GM12891 (cell line): ENCODE measurements at regions not wholly inside any gene's neighbourhood (a gene's known extent, or its start where the extent isn't known, plus 50 kb on each side); places are given as distances from the start of the nearest gene placed in this dataset.
"Not testable (repeated sequence)": the region's sequence is repeated elsewhere in the genome, so short reads cannot be mapped to it uniquely, and the experiment has no call there.

Source experiments
- DNase-seq: peaks from one replicate; pipeline ENCODE4 v3.0.0; 2011; ENCODE audit warnings: low spot score; ENCODE audit not compliant: insufficient read length
- FAIRE-seq: peaks from 2 replicates; lab custom pipeline; 2011; peaks lifted over from hg19 to GRCh38; lab: Jason Lieb, UNC
- PAX5 ChIP-seq: IDR thresholded peaks from 2 replicates; pipeline ENCODE4 v1.6.1; 2011; ENCODE audit warnings: low read length, moderate library complexity, mild to moderate bottlenecking; ENCODE audit not compliant: insufficient read depth, severe bottlenecking
- POLR2A ChIP-seq: IDR thresholded peaks from 2 replicates; pipeline ENCODE4 v1.6.1; 2011; ENCODE audit warnings: low read depth, low read length, control low read depth
- POLR2AphosphoS5 ChIP-seq: IDR thresholded peaks from 2 replicates; pipeline ENCODE4 v1.6.1; 2011; ENCODE audit warnings: low read depth, low read length, control low read depth
- POU2F2 ChIP-seq: IDR thresholded peaks from 2 replicates; pipeline ENCODE4 v1.6.1; 2011; ENCODE audit warnings: low read depth, mild to moderate bottlenecking, control low read depth, low read length, moderate library complexity
- SPI1 ChIP-seq: IDR thresholded peaks from 2 replicates; pipeline ENCODE4 v1.6.1; 2011; ENCODE audit warnings: low read depth, low read length, control low read depth
- TAF1 ChIP-seq: IDR thresholded peaks from 2 replicates; pipeline ENCODE4 v1.6.1; 2011; ENCODE audit warnings: low read depth, low read length, control low read depth

DNA sequence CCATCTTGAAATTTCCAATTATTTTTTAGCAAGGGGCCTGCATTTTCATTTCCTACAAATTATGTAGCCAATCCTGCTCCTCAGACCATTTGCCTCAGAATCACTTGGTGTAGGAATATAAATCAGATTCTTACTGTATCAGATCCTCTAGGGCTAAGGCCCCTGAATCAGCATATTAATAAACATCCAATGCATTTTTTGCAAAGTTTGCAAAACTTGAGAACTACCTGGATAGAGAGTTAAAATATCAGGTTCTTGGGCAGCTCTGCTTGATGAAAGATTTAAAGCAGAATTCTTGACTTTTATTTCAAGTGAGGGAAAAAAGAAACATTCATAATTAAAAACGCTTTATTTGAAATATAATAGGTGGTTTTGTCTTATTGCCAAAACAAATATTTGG, 82.2 kb upstream of the MAN1A1 start:
- TF ChIP-seq POU2F2 (no peak), SPI1 (no peak), POLR2A (no peak), PAX5 (no peak), POLR2AphosphoS5 (no peak), TAF1 (no peak)
- no peak for DNase-seq
- FAIRE-seq: no peak

DNA sequence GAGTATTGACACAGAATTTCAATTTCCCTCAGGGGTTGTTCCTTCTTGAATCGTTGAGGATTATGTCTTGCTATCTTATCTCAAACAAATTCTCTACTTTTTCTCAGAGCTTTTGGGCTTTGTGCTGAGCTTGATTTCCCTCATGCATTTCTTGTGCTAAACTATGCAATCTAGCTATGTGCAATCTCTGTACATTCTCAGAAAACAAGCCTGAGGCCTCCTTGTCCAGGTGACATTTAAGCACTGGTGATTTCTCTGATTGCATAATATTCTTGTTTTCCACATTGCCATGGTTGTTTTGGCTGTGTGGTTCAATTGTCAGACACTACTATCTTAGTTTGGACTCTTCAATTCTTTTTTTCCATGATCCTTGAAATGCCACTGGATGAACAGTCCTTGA, 81.2 kb upstream of the MAN1A1 start:
- no peak for TF ChIP-seq TAF1
- TF ChIP-seq POLR2A: no peak
- TF ChIP-seq PAX5: no peak
- no peak for TF ChIP-seq SPI1
- no peak for TF ChIP-seq POLR2AphosphoS5
- TF ChIP-seq POU2F2: no peak
- DNase-seq (no peak), FAIRE-seq (peak; percentile 38)

DNA sequence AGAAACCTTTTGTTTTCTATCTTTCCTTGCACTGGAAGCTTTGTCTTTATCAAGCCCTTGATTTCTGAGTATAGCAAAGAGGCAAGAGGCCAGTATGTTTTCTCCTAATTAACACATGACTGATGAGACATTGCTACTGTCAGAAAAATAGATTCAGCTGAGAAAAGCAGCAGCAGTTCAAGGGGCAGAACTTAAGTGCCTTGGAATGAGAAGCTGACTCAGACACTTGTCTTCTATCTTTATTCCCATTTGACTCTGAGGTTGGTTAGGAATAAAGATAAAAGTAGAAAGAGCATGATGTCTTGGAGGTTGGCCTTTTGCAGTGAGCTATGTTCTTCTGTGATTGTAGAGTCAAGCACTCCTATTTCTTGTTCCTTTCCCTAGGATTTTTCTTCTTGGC, 79.1 kb upstream of the MAN1A1 start:
- FAIRE-seq (no peak), DNase-seq (no peak)
- TF ChIP-seq POU2F2 (no peak), SPI1 (no peak), POLR2AphosphoS5 (no peak), TAF1 (no peak), POLR2A (no peak)

DNA sequence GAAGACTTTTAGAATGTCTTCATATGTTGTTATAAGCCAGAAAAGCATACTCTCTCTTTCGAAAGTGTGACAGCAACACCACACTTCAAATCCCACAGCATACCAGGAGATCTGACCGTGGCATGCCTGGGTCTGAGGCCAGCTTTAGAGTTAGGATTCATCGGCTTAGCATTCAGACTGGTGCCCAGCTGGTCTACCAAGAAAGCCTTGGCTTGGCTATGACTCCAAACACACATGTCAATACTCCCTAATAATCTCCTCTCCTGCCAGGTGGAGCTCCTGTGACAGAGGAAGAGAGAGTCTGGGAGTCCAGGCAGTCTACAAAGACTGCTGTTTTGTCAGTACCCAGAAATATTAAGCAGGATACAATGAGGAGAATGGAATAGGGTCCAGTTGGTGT, 77.1 kb upstream of the MAN1A1 start:
- DNase-seq (no peak), FAIRE-seq (no peak)
- TF ChIP-seq PAX5 (no peak), POLR2AphosphoS5 (no peak), POU2F2 (no peak), POLR2A (no peak), TAF1 (no peak), SPI1 (no peak)

DNA sequence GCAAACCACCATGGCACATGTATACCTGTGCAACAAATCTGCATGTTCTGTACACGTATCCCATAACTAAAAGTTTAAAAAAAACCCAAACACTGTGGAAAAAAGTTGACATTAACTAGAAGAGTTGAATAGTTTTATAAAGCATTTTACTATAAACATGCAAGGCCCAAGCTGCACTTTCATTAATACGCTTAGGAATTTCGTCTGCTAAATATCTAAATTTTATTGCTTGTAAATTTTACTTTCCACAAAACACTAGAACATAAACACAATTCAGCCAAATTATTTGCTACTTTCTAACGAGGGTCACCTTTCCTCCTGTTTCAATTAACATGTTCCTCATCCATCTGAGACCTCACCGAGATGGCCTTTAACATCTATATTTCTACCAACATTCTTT, 74.4 kb upstream of the MAN1A1 start:
- FAIRE-seq: no peak
- DNase-seq: no peak
- TF ChIP-seq SPI1: no peak
- no peak for TF ChIP-seq POU2F2
- TF ChIP-seq POLR2AphosphoS5: no peak
- no peak for TF ChIP-seq TAF1
- no peak for TF ChIP-seq POLR2A
- TF ChIP-seq PAX5: no peak

DNA sequence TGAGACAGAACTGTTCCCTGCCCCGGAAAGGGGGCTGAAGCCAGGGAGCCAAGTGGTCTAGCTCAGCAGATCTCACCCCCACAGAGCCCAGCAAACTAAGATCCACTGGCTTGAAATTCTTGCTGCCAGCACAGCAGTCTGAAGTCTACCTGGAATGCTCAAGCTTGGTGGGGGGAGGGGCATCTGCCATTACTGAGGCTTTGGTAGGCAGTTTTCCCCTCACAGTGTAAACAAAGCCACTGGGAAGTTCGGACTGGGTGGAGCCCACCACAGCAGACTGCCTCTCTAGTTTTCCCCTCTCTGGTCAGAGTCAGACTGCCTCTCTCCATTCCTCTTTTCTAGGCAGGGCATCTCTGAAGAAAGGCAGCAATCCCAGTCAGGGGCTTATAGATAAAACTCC, 68.5 kb upstream of the MAN1A1 start:
- not testable (repeated sequence) for DNase-seq, FAIRE-seq

DNA sequence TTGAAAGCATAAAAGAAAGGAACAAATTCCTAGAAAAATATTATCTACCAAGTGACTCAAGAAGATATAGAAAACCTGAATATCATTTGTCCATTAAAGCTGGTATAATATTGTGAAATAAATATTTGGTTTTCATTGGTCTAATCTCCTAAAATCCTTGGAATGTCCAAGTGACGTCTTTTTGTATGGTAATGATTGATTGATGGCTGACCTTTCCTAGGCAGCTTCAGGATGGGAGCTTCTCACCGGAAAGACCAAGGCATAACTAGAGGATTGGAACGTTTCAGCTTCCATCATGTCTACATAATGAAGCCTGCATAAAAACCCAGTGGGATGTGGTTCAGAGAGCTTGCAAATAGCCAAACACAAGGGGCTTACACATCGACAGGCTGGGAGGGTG, 57.6 kb upstream of the MAN1A1 start:
- no peak for DNase-seq
- no peak for FAIRE-seq
- TF ChIP-seq PAX5 (no peak), SPI1 (no peak), POU2F2 (no peak), POLR2AphosphoS5 (no peak), TAF1 (no peak), POLR2A (no peak)

DNA sequence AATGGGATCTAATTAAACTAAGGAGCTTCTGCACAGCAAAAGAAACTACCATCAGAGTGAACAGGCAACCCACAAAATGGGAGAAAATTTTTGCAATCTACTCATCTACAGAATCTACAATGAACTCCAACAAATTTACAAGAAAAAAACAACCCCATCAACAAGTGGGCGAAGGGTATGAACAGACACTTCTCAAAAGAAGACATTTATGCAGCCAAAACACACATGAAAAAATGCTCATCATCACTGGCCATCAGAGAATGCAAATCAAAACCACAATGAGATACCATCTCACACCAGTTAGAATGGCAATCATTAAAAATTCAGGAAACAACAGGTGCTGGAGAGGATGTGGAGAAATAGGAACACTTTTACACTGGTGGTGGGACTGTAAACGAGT, 55.6 kb upstream of the MAN1A1 start:
- not testable (repeated sequence) for FAIRE-seq, DNase-seq
